Liver (tissue), 8 donors: ENCODE measurements at regions not wholly inside any gene's neighbourhood (a gene's known extent, or its start where the extent isn't known, plus 50 kb on each side); places are given as distances from the start of the nearest gene placed in this dataset.

ENCODE experiments used
- DNase-seq: peaks from one replicate; pipeline ENCODE4 v3.0.0-alpha.2; 2017; ENCODE audit warnings: low spot score
- H3K27ac ChIP-seq, 2 donors: one replicate each; pipeline ENCODE4 v1.7.0; 2013; ENCODE audit warnings: inconsistent platforms in 2 of 2, low read length in 2 of 2, control low read depth in 1 of 2, low read depth in 1 of 2, mild to moderate bottlenecking in 1 of 2
- H3K27me3 ChIP-seq, 4 donors: one replicate each; pipeline versions ENCODE4 v1.6.1 to v1.7.0; 2013; ENCODE audit warnings: low read length in 3 of 4, inconsistent platforms in 1 of 4, mild to moderate bottlenecking in 1 of 4, moderate library complexity in 1 of 4; ENCODE audit not compliant: control insufficient read depth in 4 of 4, insufficient read depth in 4 of 4
- H3K36me3 ChIP-seq, 4 donors: one replicate each; pipeline versions ENCODE4 v1.6.1 to v1.7.0; 2013; ENCODE audit warnings: low read length in 3 of 4, mild to moderate bottlenecking in 3 of 4, low read depth in 1 of 4, moderate library complexity in 1 of 4; ENCODE audit not compliant: control insufficient read depth in 4 of 4, insufficient read depth in 3 of 4
- H3K4me1 ChIP-seq, 4 donors: one replicate each; pipeline versions ENCODE4 v1.6.1 to v1.7.0; 2013; ENCODE audit warnings: low read length in 3 of 4, mild to moderate bottlenecking in 3 of 4, moderate library complexity in 1 of 4; ENCODE audit not compliant: control insufficient read depth in 4 of 4, insufficient read depth in 4 of 4
- H3K4me3 ChIP-seq, 3 donors: one replicate each; pipeline versions ENCODE4 v1.6.1 to v1.7.0; 2013; ENCODE audit warnings: low read length in 3 of 3, control low read depth in 1 of 3, low read depth in 1 of 3, mild to moderate bottlenecking in 1 of 3
- H3K9ac ChIP-seq, 2 donors: one replicate each; pipeline ENCODE4 v1.7.0; 2013; ENCODE audit warnings: low read length in 2 of 2, mild to moderate bottlenecking in 2 of 2, moderate library complexity in 2 of 2, control low read depth in 1 of 2, low read depth in 1 of 2
- H3K9me3 ChIP-seq, 4 donors: one replicate each; pipeline versions ENCODE4 v1.6.1 to v1.7.0; 2013; ENCODE audit warnings: low read length in 3 of 4; ENCODE audit not compliant: control insufficient read depth in 4 of 4
- ATF3 ChIP-seq: IDR thresholded peaks from 2 replicates; pipeline ENCODE4 v1.6.1; 2016; ENCODE audit warnings: antibody characterized with exemption
- FOXA1 ChIP-seq: IDR thresholded peaks from 2 replicates; pipeline ENCODE4 v1.6.1; 2016; ENCODE audit warnings: antibody characterized with exemption
- FOXA2 ChIP-seq: IDR thresholded peaks from 2 replicates; pipeline ENCODE4 v1.6.1; 2016; ENCODE audit warnings: antibody characterized with exemption
- GABPA ChIP-seq, 2 donors: IDR thresholded peaks in 1 of 2; conservative IDR thresholded peaks in 1 of 2; 2 replicates each; pipeline ENCODE4 v1.6.1; 2016; ENCODE audit warnings: antibody characterized with exemption in 2 of 2, mild to moderate bottlenecking in 1 of 2, moderate library complexity in 1 of 2
- HNF4A ChIP-seq, 2 donors: conservative IDR thresholded peaks; 2 replicates each; pipeline ENCODE4 v1.6.1; 2016; ENCODE audit warnings: antibody characterized with exemption in 2 of 2, mild to moderate bottlenecking in 2 of 2
- HNF4G ChIP-seq: IDR thresholded peaks from 2 replicates; pipeline ENCODE4 v1.6.1; 2016; ENCODE audit warnings: antibody characterized with exemption
- JUND ChIP-seq, 2 donors: IDR thresholded peaks; 2 replicates each; pipeline ENCODE4 v1.6.1; 2016; ENCODE audit warnings: antibody characterized with exemption in 2 of 2
- MAX ChIP-seq: IDR thresholded peaks from 2 replicates; pipeline ENCODE4 v1.6.1; 2016; ENCODE audit warnings: antibody characterized with exemption
- RAD21 ChIP-seq, 2 donors: IDR thresholded peaks; 2 replicates each; pipeline ENCODE4 v1.6.1; 2016; ENCODE audit warnings: antibody characterized with exemption in 2 of 2, mild to moderate bottlenecking in 2 of 2
- REST ChIP-seq: IDR thresholded peaks from 2 replicates; pipeline ENCODE4 v1.6.1; 2016; ENCODE audit warnings: antibody characterized with exemption, mild to moderate bottlenecking
- RXRA ChIP-seq, 2 donors: IDR thresholded peaks; 2 replicates each; pipeline ENCODE4 v1.6.1; 2017 to 2018; ENCODE audit warnings: antibody characterized with exemption in 2 of 2, mild to moderate bottlenecking in 1 of 2
- SP1 ChIP-seq: IDR thresholded peaks from 2 replicates; pipeline ENCODE4 v1.6.1; 2018; ENCODE audit warnings: antibody characterized with exemption, mild to moderate bottlenecking
- TAF1 ChIP-seq: conservative IDR thresholded peaks from 2 replicates; pipeline ENCODE4 v1.6.1; 2016; ENCODE audit warnings: antibody characterized with exemption, mild to moderate bottlenecking
- YY1 ChIP-seq: IDR thresholded peaks from 2 replicates; pipeline ENCODE4 v1.6.1; 2016; ENCODE audit warnings: antibody characterized with exemption, mild to moderate bottlenecking
- ZBTB33 ChIP-seq: IDR thresholded peaks from 2 replicates; pipeline ENCODE4 v1.6.1; 2016; ENCODE audit warnings: antibody characterized with exemption
- WGBS: extraction: QIAGEN DNeasy Blood & Tissue Kit; methylation state at CpG from one replicate; pipeline ENCODE4 v1.1.7; 2013; 5-methylcytosine and 5-hydroxymethylcytosine counted together
- TF ChIP-seq, protein P1 (sequence below): fragments of 150-350 bp; IDR thresholded peaks from 2 replicates; pipeline ENCODE4 v1.5.1; 2017; ENCODE audit warnings: improper control_type of control experiment, low read depth, low read length; ENCODE audit not compliant: missing input control
- donor health status: healthy.
- donor health status: healthy.
- donor health status: healthy.
- donor health status: healthy.
- donor health status: healthy.

GRCh38 chr2:200180943-200181342 is 125.5 kb upstream of the SPATS2L start (continued):
- no peak for TF ChIP-seq JUND (IDR thresholded peaks at IDR 0.05)
- no peak for TF ChIP-seq GABPA (IDR thresholded peaks at IDR 0.05 in 1 of 2, conservative IDR thresholded peaks at IDR 0.05 in 1 of 2)

- no peak overlapping the region for H3K9ac ChIP-seq
- peaks cover 4 to 22% (median 17%) of the 10 kb centered on the region in 4 donors for H3K4me1 ChIP-seq
- no peak for DNase-seq
- H3K4me3 ChIP-seq, result no peak overlapping the region
- no peak overlapping the region for H3K27ac ChIP-seq
- no peaks in the 10 kb centered on the region for H3K27me3 ChIP-seq
- no peaks in the 10 kb centered on the region for H3K9me3 ChIP-seq
- H3K36me3 ChIP-seq, result no peaks in the 10 kb centered on the region
- TF ChIP-seq HNF4G (no peak), SP1 (no peak), FOXA1 (no peak), HNF4A (conservative IDR thresholded peaks at IDR 0.05) (no peak), REST (no peak), FOXA2 (no peak), TAF1 (no peak), GABPA (IDR thresholded peaks at IDR 0.05 in 1 of 2, conservative IDR thresholded peaks at IDR 0.05 in 1 of 2) (no peak), ZBTB33 (no peak), YY1 (no peak), RAD21 (IDR thresholded peaks at IDR 0.05) (no peak), JUND (IDR thresholded peaks at IDR 0.05) (no peak), MAX (no peak)
- 91% methylated on average over 5 of the region's 5 CpGs for WGBS
These were observed 124.7 kb upstream of the SPATS2L start for GRCh38 chr2:200181755-200182154.

GRCh38 chr2:200184748-200185627 is 121.5 kb upstream of the SPATS2L start:
- Histone ChIP-seq H3K4me3 (peak overlapping the region in 2 of 3 donors; percentile 31 to 32), H3K9ac (peak overlapping the region in 1 of 2 donors; percentile 41), H3K27me3 (no peaks in the 10 kb centered on the region), H3K4me1 (peaks cover 4 to 19% (median 15%) of the 10 kb centered on the region in 4 donors), H3K9me3 (no peaks in the 10 kb centered on the region), H3K36me3 (no peaks in the 10 kb centered on the region), H3K27ac (peak overlapping the region; percentile 41 to 69)
- no peak for DNase-seq
- no peak for TF ChIP-seq GABPA (IDR thresholded peaks at IDR 0.05 in 1 of 2, conservative IDR thresholded peaks at IDR 0.05 in 1 of 2)
- TF ChIP-seq ATF3, result no peak
- peak; percentile 10 for TF ChIP-seq FOXA2
- no peak for TF ChIP-seq REST
- TF ChIP-seq SP1, result peak; percentile 68
- peak; percentile 59 for TF ChIP-seq YY1
- peak; percentile 43 to 72 for TF ChIP-seq RAD21 (IDR thresholded peaks at IDR 0.05)
- TF ChIP-seq MAX, result no peak
- TF ChIP-seq, protein P1, sequence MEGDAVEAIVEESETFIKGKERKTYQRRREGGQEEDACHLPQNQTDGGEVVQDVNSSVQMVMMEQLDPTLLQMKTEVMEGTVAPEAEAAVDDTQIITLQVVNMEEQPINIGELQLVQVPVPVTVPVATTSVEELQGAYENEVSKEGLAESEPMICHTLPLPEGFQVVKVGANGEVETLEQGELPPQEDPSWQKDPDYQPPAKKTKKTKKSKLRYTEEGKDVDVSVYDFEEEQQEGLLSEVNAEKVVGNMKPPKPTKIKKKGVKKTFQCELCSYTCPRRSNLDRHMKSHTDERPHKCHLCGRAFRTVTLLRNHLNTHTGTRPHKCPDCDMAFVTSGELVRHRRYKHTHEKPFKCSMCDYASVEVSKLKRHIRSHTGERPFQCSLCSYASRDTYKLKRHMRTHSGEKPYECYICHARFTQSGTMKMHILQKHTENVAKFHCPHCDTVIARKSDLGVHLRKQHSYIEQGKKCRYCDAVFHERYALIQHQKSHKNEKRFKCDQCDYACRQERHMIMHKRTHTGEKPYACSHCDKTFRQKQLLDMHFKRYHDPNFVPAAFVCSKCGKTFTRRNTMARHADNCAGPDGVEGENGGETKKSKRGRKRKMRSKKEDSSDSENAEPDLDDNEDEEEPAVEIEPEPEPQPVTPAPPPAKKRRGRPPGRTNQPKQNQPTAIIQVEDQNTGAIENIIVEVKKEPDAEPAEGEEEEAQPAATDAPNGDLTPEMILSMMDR, result no peak
- peak; percentile 82 to 89 for TF ChIP-seq RXRA (IDR thresholded peaks at IDR 0.05)
- TF ChIP-seq HNF4A (conservative IDR thresholded peaks at IDR 0.05), result peak; percentile 60 to 71
- TF ChIP-seq JUND (IDR thresholded peaks at IDR 0.05), result peak in 1 of 2 donors; percentile 31
- TF ChIP-seq HNF4G, result peak; percentile 7
- 32% methylated on average over 8 of the region's 8 CpGs for WGBS
